WTC11 (cell line): ENCODE measurements at regions not wholly inside any gene's neighbourhood (a gene's known extent, or its start where the extent isn't known, plus 50 kb on each side); places are given as distances from the start of the nearest gene placed in this dataset.

Experiments
- ATAC-seq: fragments of 200-7000 bp; cut with Tn5 transposase; 2 replicates; pipeline ENCODE4 v1.10.0; 2021; ENCODE audit warnings: mild to moderate bottlenecking, moderate library complexity
- CTCF ChIA-PET: fragments of 300-600 bp; sonication (Branson Sonifier 250); formaldehyde crosslinking; loops from one replicate; lab custom pipeline; 2021; ENCODE audit warnings: antibody characterized with exemption; lab: Charles Lee
- POLR2A ChIA-PET: fragments of 350-600 bp; sonication (Branson Sonifier 250); formaldehyde crosslinking; loops from one replicate; lab custom pipeline; 2021; ENCODE audit warnings: antibody characterized with exemption; lab: Charles Lee
- DNase-seq: peaks from one replicate; pipeline ENCODE4 v3.0.0; 2021; ENCODE audit warnings: low spot score
- H3K27ac Mint-ChIP-seq: 2 replicates; pipeline ENCODE4 v1.8.0; 2021; ENCODE audit warnings: mixed read lengths
- H3K27me3 Mint-ChIP-seq: 2 replicates; pipeline ENCODE4 v1.8.0; 2021; ENCODE audit warnings: low read depth, mild to moderate bottlenecking, moderate library complexity, mixed read lengths
- H3K36me3 Mint-ChIP-seq: 2 replicates; pipeline ENCODE4 v1.8.0; 2021; ENCODE audit warnings: mixed read lengths
- H3K4me1 Mint-ChIP-seq: 2 replicates; pipeline ENCODE4 v1.8.0; 2022; ENCODE audit warnings: mixed read lengths
- H3K4me3 Mint-ChIP-seq: 2 replicates; pipeline ENCODE4 v1.8.0; 2021; ENCODE audit warnings: mild to moderate bottlenecking, moderate library complexity, mixed read lengths
- H3K9me3 Mint-ChIP-seq: 2 replicates; pipeline ENCODE4 v1.8.0; 2021; ENCODE audit warnings: mixed read lengths
- AR ChIP-seq: fragments of 250-450 bp; sonication (Bioruptor Pico); IDR thresholded peaks from 2 replicates; pipeline ENCODE4 v1.9.0; 2021; ENCODE audit warnings: mild to moderate bottlenecking
- ATF6 ChIP-seq: sonication (generic); formaldehyde crosslinking; IDR thresholded peaks from 2 replicates; pipeline ENCODE4 v1.8.1; 2023; ENCODE audit warnings: mild to moderate bottlenecking, missing genetic modification reagents
- E2F1 ChIP-seq: sonication (generic); formaldehyde crosslinking; IDR thresholded peaks from 2 replicates; pipeline ENCODE4 v1.8.0; 2022; ENCODE audit warnings: mild to moderate bottlenecking, missing genetic modification reagents
- GTF2I ChIP-seq: fragments of 250-450 bp; sonication (Bioruptor Pico); conservative IDR thresholded peaks from 2 replicates; pipeline ENCODE4 v1.4.0; 2021; ENCODE audit warnings: mild to moderate bottlenecking
- MAX ChIP-seq: sonication (generic); formaldehyde crosslinking; IDR thresholded peaks from 2 replicates; pipeline ENCODE4 v1.8.0; 2022; ENCODE audit warnings: mild to moderate bottlenecking, missing genetic modification reagents
- NFE2L1 ChIP-seq: sonication (generic); formaldehyde crosslinking; IDR thresholded peaks from 2 replicates; pipeline ENCODE4 v1.8.1; 2023; ENCODE audit warnings: missing genetic modification reagents
- NR2C2 ChIP-seq: sonication (generic); formaldehyde crosslinking; IDR thresholded peaks from 2 replicates; pipeline ENCODE4 v1.8.0; 2022; ENCODE audit warnings: mild to moderate bottlenecking, missing genetic modification reagents
- TEAD1 ChIP-seq: sonication (generic); formaldehyde crosslinking; IDR thresholded peaks from 2 replicates; pipeline ENCODE4 v1.8.0; 2022; ENCODE audit warnings: mild to moderate bottlenecking, missing genetic modification reagents
- TP53 ChIP-seq: sonication (generic); formaldehyde crosslinking; IDR thresholded peaks from 2 replicates; pipeline ENCODE4 v1.8.1; 2023; ENCODE audit warnings: mild to moderate bottlenecking, missing genetic modification reagents
- ZNF263 ChIP-seq: sonication (generic); formaldehyde crosslinking; IDR thresholded peaks from 2 replicates; pipeline ENCODE4 v1.8.1; 2022; ENCODE audit warnings: low read depth, mild to moderate bottlenecking, moderate library complexity, missing genetic modification reagents
- TF ChIP-seq, protein P1 (sequence below): fragments of 200-600 bp; IDR thresholded peaks from 2 replicates; pipeline ENCODE4 v1.8.0; 2022; ENCODE audit warnings: antibody characterized with exemption
- TF ChIP-seq, protein P2 (sequence below): sonication (generic); formaldehyde crosslinking; IDR thresholded peaks from 2 replicates; pipeline ENCODE4 v1.8.1; 2023; ENCODE audit warnings: mild to moderate bottlenecking, missing genetic modification reagents
- TF ChIP-seq, protein P3 (sequence below): fragments of 250-450 bp; sonication (Bioruptor Pico); IDR thresholded peaks from 2 replicates; pipeline ENCODE4 v2.1.2; 2022; ENCODE audit warnings: mild to moderate bottlenecking, moderate library complexity

- Mint-ChIP-seq H3K36me3 (peaks cover 7% of the 10 kb centered on the region), H3K4me1 (peaks cover 14% of the 10 kb centered on the region; the same call in 1 of the 2 replicates), H3K27ac (no peak overlapping the region; the same call in 1 of the 2 replicates), H3K4me3 (no peak overlapping the region), H3K27me3 (no peaks in the 10 kb centered on the region), H3K9me3 (peaks cover 19% of the 10 kb centered on the region)
- TF ChIP-seq TP53 (CRISPR knock-in tag) = no peak
- no peak for TF ChIP-seq NR2C2
- no peak for TF ChIP-seq ATF6
- ChIA-PET CTCF (no interaction called here), POLR2A (interaction anchor here (0.7 kb wide), 1 partner anchor 319 kb away, joined by 5 read pairs; no protein-coding TSS in a partner anchor)
- DNase-seq = no peak
- no peak for ATAC-seq
Observed at GRCh38 chr6:140058863-140059262, 684.4 kb upstream of the CITED2 start.

GRCh38 chr6:140052736-140053729, 678.6 kb upstream of the CITED2 start:
- Mint-ChIP-seq H3K27me3 (no peaks in the 10 kb centered on the region), H3K4me3 (no peak overlapping the region), H3K27ac (no peak overlapping the region), H3K36me3 (no peaks in the 10 kb centered on the region), H3K9me3 (no peaks in the 10 kb centered on the region)
- peak; percentile 13 for DNase-seq
- POLR2A ChIA-PET = interaction anchor here (0.7 kb wide), 3 partner anchors 10 to 673 kb away, joined by 3 to 7 read pairs (median 5); no protein-coding TSS in a partner anchor
- TF ChIP-seq, protein P1, sequence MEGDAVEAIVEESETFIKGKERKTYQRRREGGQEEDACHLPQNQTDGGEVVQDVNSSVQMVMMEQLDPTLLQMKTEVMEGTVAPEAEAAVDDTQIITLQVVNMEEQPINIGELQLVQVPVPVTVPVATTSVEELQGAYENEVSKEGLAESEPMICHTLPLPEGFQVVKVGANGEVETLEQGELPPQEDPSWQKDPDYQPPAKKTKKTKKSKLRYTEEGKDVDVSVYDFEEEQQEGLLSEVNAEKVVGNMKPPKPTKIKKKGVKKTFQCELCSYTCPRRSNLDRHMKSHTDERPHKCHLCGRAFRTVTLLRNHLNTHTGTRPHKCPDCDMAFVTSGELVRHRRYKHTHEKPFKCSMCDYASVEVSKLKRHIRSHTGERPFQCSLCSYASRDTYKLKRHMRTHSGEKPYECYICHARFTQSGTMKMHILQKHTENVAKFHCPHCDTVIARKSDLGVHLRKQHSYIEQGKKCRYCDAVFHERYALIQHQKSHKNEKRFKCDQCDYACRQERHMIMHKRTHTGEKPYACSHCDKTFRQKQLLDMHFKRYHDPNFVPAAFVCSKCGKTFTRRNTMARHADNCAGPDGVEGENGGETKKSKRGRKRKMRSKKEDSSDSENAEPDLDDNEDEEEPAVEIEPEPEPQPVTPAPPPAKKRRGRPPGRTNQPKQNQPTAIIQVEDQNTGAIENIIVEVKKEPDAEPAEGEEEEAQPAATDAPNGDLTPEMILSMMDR = peak; percentile 15; the same call in 1 of the 2 replicates
- no peak for TF ChIP-seq TEAD1 (CRISPR knock-in tag)
- TF ChIP-seq, all 79 proteins: peak for 1
- ATAC-seq = peak; percentile 66
- H3K4me1 Mint-ChIP-seq = peaks cover 45% of the 10 kb centered on the region
- CTCF ChIA-PET = interaction anchor here (0.6 to 1.8 kb wide), 17 partner anchors 8 to 1510 kb away, joined by 3 to 8 read pairs (median 3); partner anchors contain the start of gene CITED2

DNA sequence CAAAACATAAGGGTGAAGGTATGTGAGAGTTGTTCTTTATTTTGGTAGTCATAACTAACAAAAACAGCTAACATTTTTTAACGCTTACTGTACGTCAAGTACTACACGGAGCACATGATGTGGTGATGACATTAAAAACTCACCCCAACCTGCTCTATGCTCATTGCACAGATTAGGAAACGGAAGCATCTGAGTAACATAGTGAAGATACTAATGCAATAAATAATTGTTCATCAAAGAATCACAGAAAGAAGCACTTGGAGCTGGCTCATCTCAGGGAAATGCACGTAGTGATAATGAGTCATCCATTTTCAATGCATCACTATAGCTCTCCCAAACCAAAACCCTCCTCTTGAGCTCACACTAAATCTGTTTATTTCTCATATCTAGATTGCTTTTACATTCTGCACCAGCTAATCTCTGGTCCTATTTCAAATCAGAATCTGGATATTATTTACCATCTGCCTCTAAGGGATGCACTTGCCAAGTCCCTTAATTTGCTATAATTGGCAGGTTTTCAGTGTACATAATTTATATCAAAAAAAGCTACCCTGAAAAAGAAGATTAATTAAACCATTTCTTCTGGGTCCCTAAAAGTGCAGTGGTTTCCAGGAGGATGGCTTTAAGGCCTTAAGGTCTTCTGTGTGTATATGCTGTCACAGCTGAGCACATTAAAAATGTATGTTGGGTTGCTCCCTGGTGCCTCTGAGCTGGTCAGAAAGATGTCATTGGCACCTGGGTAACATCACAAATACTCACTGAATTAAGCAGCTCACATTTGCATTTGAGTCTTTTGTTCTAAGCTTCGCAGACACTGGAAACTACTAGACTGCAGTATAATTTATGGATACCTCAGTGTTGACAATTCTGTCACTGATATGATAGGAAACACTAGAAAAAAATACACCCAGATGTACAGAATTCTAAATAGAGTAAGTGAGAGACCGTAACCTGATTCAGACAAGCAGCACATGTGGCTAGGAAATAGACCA, 677.4 kb upstream of the CITED2 start:
- ATAC-seq (no peak), DNase-seq (no peak)
- Mint-ChIP-seq H3K27me3 (no peaks in the 10 kb centered on the region), H3K27ac (no peak overlapping the region), H3K4me3 (no peak overlapping the region), H3K9me3 (no peaks in the 10 kb centered on the region), H3K36me3 (no peaks in the 10 kb centered on the region), H3K4me1 (peaks cover 50% of the 10 kb centered on the region)
- CTCF ChIA-PET = interaction anchor here (0.6 to 1.8 kb wide), 17 partner anchors 8 to 682 kb away, joined by 3 to 8 read pairs (median 3); partner anchors contain the start of gene CITED2
- POLR2A ChIA-PET = no interaction called here
- TF ChIP-seq ATF6 (no peak), NFE2L1 (CRISPR knock-in tag) (no peak), ZNF263 (CRISPR knock-in tag) (no peak), AR (CRISPR knock-in tag) (no peak), MAX (CRISPR knock-in tag) (no peak), E2F1 (CRISPR knock-in tag) (no peak), GTF2I (no peak)
- TF ChIP-seq, protein P2, sequence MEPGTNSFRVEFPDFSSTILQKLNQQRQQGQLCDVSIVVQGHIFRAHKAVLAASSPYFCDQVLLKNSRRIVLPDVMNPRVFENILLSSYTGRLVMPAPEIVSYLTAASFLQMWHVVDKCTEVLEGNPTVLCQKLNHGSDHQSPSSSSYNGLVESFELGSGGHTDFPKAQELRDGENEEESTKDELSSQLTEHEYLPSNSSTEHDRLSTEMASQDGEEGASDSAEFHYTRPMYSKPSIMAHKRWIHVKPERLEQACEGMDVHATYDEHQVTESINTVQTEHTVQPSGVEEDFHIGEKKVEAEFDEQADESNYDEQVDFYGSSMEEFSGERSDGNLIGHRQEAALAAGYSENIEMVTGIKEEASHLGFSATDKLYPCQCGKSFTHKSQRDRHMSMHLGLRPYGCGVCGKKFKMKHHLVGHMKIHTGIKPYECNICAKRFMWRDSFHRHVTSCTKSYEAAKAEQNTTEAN (CRISPR knock-in tag) = no peak
- TF ChIP-seq, protein P3, sequence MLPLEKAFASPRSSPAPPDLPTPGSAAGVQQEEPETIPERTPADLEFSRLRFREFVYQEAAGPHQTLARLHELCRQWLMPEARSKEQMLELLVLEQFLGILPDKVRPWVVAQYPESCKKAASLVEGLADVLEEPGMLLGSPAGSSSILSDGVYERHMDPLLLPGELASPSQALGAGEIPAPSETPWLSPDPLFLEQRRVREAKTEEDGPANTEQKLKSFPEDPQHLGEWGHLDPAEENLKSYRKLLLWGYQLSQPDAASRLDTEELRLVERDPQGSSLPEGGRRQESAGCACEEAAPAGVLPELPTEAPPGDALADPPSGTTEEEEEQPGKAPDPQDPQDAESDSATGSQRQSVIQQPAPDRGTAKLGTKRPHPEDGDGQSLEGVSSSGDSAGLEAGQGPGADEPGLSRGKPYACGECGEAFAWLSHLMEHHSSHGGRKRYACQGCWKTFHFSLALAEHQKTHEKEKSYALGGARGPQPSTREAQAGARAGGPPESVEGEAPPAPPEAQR (CRISPR knock-in tag) = no peak
